Left kidney (tissue), 1 donor: ENCODE measurements at regions not wholly inside any gene's neighbourhood (a gene's known extent, or its start where the extent isn't known, plus 50 kb on each side); places are given as distances from the start of the nearest gene placed in this dataset.
"Not testable (repeated sequence)": the region's sequence is repeated elsewhere in the genome, so short reads cannot be mapped to it uniquely, and the experiment has no call there.

ENCODE experiments used
- DNase-seq: peaks from one replicate; pipeline ENCODE4 v3.0.0-alpha.2; 2013

DNA sequence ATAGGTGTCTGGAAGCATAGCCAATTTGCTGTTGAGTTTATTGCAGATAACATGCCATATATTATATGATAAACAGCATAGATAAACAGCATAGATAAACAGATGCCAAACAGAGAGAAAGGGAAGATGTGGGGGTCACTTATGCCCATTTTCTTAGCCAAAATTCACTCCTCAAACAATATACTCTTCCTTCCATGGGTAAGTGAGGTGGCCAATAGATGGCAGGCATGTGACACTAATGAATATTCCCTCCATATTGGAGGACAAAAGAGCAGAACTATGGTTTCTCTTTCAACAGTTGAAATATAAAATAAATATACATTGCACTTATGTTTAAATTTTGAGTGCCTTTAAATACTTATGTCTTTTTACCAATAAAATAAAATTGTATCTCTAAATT, 1212.8 kb downstream of the REEP3 start:
- peak; percentile 7 for DNase-seq

DNA sequence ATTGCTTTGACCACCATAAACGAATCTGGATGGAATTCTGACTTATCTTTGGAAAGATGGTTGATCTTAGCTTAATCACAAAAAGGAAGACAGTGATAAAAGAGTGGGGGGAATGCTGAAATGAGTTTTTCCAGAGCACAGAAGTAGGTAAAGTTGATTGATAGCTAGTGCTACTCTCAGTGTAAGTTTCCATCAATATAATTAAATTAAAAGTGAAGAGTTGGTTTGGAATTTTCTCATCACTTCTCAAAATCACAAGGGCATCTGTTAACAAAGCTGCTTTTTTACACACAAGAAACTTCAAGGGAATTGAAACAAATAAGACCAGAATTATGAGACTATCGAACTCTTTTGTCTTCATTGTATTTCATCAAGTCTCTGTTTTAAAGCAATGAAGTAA, 1217.3 kb downstream of the REEP3 start:
- no peak for DNase-seq

DNA sequence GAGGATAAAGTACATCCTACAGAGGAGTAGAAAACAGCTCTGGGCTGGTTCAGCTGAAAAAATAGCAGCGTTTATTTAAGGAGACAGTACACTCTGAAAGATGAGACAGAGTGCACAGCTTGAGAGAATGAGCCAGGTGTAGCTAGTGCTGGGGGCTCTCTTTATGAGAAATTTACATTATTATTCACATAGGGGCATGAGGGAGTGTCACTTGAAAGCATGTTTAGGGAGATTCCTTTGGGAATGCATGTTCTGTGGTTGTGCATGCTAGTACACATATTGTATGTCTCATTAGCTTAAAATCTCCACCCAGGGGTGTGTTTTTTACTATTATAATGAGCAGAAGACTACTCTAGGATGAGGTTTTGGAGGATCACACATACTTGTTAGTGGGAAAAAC, 1224.4 kb downstream of the REEP3 start:
- DNase-seq: no peak

DNA sequence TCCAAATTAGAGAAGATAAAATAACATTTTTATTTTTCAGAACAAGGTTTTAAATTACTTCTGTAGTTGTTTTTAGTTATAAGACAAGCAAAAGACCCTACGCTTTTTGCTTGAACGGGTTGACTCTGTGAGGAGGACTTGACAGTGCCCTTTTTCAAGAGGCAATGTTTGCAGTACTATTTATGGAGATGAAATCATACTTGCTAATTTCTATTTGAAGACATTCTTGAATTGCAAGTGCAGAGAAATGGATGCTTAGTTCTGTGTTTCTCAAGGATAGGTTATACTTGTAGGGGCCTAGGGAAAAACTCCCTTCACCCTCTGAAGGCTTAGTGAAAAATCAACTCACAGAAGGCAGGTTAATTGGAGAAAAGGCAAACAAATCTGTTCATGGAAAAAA, 1229.5 kb downstream of the REEP3 start:
- DNase-seq: no peak

DNA sequence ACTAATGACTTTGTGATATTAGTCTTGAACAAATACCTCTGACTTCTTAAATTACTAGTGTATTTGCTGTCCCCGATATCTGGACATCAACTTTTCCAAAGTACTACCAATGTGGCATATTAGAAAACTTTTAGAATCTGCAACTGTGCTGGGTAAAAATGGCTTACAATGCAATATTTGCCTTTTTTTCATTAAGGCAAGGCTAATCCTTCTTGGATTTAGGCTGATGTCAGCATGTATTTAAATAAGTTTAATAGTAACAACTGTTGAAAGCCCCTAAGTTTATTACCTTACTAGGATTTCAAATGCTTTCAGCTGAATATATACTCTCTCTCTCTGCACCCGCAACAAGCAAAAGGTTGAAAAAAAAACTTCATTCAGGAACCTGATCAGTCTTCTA, 1232.3 kb downstream of the REEP3 start:
- no peak for DNase-seq

DNA sequence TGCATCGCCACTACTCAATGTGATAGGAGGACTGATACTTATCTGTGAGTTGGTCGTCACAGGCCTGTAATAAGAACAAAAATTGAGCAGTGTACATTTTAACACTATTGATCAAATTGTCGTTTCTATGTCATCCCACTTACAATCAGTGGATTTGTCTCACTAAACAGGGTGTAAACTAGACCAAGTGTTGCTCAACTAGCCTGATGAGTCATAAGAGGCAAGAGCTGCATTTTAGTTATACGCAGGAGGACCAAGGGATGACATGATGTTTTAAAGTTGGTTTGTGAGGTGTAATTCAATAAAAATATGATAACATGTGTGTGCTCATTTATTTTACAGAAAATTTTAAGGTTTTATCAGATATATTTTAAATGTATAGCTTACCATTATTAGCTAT, 1239.2 kb downstream of the REEP3 start:
- DNase-seq: no peak

DNA sequence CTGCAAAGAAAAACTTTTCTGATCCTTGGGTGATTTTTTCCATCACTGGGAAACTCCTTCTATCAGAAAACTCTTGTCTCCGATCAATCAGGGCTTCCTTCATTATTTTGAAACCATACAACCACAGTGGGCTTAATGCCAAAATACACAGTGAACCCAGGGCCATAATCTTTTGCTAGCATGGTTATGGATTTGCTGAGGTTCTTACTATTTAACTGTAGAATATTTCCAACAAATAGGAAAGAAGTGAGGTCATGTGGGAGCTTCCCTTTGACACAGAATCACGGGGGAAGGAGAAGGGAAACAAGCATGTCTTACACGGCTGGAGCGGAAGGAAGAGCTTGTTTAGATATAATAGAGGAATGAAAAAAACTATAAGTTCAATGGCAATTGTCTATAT, 1241.7 kb downstream of the REEP3 start:
- DNase-seq: no peak

DNA sequence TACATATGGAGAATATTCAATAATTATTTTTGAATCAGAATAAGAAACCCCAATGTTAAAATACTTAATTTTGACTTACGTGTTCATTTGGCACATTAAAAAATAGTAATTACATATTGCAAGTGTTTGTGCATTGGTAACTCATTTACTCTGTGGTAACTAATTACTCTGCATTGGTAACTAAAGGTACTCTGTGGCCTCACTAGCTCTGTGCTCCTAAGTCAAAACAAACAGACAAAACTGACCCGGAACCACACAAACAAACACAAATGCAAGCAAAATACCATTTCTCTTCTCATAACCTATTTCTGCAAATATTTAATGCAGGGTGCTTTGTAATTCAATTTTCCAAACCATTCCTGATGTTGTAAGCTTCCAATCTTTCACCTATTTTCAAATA, 1244.3 kb downstream of the REEP3 start:
- DNase-seq: no peak

DNA sequence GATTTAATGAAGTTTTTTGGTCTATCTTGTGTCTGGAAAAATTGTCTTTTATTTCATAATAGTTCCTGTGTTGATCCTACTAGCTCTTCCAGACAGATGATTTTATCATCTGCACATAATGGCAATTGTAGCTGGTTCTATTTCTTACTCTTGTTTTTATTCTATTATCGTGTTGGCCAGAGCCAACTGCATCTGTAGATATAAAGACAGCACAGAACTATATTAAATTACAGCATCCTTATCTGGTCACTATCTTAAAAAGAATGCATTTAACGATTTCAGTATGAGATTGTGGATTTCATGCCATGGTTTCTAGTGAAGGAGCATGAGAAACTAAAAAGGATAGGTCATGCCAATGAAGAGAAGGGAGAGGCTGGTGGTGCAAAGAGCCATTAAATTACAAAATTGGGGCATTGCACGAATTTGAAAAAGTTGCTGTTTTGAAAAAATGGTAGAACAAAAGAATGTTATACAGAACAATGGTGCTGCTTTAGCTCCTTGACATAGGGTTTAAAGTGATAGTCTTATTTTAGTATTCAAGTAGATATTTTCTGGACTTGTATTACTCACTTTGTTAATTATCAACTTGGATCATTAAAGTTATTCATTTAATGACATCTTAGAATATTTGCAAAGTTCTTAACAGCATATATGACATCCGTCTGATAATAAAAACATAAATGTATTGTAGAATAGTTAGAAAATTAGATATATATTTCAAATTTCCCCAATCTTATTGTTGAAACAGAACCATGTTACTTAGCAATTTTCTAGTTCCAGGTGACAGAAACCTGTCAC, 1250.3 kb downstream of the REEP3 start:
- no peak for DNase-seq

DNA sequence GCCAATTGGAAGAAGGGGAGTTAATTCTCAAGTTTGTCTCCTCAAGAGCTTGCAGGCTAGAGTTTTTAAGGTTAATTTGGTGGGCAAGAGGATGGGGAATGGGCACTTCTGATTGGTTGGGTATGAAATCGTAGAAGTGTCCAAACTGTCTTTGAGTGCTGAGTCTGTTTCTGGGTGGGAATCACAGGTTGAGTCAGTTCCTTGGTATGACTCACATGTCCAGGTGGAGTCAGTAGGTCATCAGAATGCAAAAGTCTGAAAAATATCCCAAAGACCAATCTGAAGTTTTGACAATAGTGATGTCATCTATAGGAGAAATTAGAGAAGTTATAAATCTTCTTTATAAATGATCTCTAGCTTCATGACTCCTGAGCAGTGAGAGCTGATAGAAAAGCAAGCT, 1252.2 kb downstream of the REEP3 start:
- DNase-seq: no peak

DNA sequence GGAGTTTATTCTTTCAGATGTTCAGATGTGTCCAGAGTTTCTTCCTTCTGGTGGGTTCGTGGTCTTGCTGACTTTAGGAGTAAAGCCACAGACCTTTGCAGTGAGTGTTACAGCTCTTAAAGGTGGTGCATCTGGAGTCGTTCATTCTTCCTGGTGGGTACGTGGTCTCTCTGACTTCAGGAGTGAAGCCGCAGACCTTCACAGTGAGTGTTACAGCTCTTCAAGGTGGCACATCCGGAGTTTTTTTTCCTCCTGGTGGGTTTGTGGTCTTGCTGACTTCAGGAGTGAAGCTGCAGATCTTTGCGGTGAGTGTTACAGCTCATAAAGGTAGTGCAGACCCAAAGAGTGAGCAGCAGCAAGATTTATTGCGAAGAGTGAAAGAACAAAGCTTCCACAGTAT, 1263.2 kb downstream of the REEP3 start:
- not testable (repeated sequence) for DNase-seq

DNA sequence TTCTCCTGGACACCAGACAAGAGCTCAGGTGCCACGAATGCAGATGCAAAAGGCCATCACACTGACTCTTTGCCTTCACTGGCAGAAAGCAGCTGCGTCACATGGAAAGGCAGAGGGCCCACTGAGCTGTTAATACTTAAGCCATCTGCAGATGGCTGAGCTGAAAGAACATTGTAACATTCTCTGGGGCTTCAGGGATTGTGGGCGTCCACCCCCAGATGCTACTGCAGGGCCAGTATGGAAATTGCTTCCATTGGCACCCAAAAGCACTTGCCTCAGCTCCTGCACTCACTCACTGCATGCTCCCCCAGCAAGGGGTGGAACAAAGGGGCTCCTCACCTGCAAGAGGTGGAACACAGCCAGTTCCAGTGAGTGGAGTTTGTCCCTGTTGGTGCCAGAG, 1264.6 kb downstream of the REEP3 start:
- DNase-seq: no peak

DNA sequence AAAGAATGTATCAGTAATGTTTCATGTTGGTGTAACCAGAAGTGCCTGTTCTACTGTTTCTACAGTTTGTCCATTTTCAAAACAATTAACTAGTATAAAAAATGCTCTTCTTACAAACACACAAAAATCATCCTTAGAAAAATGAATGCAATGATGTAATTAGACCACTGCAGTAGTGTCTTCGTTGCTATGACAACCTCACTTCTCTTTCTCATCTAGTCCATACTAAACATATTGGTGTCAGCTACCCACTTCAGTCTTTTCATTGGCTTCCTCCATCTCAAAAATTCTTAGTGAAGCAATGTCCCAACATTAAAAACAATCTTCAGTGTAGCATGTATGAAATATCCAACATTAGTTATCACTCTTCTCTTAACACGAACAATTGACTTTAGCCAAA, 1265.8 kb downstream of the REEP3 start:
- no peak for DNase-seq

DNA sequence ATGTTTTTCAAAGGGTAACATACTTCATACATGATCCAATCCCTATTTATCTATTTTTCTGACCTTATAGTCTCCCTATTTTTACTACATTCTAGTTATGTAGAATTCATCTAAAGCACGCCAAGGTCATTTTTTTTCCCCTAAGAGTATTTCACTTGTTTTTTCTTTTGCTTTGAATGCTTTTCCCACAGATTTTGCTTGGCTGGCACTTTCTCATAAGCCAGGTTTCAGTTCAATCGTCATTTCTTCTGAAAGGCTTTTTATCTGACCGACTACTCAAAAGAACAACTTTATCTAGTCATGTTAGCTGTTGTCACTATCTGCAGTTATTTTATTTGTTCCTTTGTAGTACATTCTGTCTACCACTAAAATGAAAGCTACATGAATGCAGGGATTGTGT, 1274.6 kb downstream of the REEP3 start:
- no peak for DNase-seq

DNA sequence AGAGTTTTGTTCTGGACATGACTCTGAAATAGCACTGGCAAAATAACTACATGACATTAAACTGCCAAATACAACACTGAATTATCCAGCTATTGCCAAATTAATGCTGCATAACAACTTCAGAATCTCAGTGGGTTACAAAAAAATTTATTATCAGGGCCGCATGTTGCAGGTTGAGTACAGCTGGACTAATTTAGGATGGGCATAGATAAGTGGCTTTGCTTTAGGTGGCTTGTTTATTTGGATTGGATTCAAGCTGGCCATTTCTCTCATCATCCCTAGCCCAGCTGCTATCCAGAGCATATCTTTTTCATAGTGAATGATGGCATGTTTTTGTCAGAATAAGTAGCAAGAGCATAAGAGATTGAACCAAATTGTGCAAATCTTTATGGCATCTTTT, 1277.1 kb downstream of the REEP3 start:
- no peak for DNase-seq

DNA sequence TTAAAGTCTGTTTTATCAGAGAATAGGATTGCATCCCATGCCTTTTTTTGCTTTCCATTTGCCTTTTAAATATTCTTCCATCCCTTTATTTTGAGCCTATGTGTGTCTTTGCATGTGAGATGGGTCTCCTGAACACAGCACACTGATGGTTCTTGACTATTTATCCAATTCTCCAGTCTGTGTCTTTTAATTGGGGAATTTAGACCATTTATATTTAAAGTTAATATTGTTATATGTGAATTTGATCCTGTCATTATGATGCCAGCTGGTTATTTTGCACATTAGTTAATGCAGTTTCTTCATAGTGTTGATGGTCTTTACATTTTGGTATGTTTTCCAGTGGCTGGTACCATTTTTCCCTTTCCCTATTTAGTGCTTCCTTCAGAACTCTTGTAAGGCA, 1287.0 kb downstream of the REEP3 start:
- DNase-seq: not testable (repeated sequence)

DNA sequence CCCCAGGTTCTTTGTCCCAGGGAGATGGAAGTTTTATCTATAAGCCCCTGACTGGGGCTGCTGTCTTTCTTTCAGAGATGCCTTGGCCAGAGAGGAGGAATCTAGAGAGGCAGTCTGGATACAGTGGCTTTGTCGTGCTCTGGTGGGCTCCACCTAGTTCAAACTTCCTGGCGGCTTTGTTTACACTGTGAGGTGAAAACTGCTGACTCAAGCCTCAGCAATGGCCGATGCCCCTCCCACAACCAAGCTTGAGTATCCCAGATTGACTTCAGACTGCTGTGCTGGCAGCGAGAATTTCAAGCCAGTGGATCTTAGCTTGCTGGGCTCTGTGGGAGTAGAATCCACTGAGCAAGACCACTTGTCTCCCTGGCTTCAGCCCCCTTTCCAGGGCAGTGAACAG, 1288.8 kb downstream of the REEP3 start:
- not testable (repeated sequence) for DNase-seq

DNA sequence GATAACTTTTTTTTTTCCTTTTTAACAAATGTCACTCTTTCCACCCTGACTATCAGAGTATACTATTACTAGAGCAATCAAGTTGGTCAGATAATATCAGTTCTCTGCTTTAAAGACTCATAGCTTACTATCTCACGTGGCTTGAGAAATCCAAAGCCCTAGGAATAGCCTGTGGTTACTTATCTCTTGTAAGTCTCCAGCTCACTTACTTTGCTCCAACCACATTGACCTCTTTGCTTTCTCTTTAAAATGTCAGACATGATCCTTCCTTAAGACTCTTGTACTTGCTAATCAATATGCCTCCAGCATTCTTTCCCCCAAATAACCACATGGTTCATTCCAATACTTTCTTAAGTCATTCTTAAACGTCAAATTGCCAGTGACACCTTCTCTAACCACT, 1292.2 kb downstream of the REEP3 start:
- DNase-seq: no peak

DNA sequence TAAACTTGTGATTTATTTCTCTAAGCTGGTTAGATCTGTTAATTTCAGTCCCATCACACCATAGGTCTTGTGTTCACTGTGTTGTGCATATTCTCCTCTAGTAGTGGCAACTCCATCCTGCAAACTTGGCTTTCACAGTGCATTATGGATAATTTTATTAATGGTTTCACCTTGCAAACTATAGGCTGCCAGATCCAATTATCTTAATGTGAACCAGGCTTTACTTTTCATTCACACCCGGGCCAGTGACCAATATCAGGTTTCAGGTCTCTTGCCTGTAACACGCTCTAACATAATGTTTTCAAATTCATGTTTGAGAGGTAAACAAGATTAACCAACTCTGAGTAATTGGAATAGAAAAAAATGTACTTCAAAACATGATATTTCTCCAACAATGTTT, 1293.0 kb downstream of the REEP3 start:
- no peak for DNase-seq

DNA sequence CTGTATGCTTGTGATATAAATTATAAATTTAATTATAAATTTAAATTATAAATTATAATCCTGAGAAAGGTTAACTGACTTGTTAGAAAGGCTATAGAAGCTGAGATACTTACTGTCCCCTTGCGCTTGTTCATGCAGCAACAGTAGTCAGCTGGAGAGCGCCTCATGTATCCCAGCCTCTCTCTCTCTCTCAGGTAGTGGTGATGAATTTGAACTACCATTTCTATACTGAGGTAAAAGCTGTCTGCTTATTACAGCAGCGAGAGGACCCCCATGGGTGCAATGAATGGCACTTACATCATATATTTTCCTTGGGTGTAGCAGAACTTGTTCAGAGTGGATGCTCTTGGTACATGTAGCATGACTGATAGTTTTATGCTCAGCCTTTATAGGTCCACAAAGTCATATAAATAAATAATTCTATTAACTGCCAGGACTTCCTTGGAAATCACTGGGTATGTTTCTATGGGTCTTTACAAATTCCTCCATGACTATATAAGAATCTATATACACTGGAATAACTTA, 1308.7 kb downstream of the REEP3 start:
- no peak for DNase-seq

DNA sequence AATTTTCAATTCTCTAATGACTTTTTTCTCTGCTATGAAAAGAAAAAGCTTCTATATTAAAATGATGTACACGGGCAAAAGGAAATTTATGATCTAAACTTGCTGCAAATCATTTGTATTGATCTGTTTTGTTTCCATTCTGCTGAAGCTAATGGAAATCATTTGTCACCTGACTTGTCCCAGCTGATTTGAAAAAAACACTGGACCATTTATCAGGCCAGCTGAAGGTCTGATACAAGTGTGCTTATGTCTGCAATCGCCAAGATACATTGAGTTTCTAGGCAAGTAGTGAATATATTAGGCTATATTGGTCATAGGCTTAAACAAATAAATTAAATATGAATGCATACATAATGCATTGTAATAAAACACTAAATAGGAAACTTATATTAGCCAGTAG, 1309.7 kb downstream of the REEP3 start:
- DNase-seq: no peak

DNA sequence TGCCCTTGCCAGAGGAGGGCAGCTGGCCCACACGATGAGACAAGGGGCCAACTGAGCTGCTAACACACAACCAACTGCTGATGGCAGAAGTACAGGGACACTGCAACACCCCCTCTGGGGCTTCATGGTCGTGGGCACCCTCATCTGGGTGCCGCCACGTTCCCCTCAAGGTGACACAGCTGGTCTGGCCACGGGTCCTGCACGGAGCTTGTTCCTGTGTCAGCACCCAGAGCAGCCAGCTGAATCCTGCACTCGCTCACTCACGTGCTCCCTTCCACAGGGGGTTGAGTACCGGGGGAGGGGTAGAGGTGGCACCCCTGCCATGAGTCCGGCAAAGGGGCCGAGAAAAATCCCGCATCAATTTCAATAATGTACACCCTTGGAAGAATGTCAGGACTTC, 1319.1 kb downstream of the REEP3 start:
- no peak for DNase-seq

DNA sequence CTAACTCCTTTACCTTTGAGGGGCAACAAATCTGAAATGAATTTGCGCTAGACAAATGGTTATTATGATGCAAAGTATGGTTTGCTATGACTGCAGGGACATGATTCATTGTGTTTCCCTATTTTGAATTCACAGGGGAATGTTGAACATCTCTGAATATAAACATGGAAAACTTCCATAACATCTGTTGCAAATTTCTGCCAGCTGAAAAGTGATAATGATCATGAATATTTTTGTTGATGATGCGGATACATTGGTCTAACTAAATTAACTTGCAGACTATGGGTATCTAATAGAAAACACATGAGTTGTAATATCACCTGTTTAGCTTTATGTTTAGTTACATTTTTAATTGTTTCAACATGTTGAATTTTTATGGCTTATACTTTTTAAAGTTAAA, 1325.5 kb downstream of the REEP3 start:
- DNase-seq: no peak

DNA sequence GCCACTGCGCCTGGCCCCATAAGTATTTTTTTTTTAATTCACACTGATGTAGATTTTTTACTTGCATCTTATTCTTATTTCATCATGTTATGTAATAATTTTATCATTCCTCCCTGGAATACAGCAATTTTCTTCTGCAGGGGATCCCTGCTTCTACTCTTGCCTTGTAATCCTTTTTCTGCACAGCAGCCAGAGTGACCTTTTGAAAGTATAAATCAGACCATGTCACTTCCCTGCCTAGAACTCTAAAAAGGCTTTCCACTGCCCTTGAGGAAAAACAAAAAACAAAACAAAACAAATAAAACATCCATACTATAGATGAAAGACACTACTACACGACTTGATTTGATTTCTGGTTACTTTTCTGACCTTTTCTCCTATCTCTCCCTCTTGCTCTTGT, 1334.7 kb downstream of the REEP3 start:
- DNase-seq: no peak

DNA sequence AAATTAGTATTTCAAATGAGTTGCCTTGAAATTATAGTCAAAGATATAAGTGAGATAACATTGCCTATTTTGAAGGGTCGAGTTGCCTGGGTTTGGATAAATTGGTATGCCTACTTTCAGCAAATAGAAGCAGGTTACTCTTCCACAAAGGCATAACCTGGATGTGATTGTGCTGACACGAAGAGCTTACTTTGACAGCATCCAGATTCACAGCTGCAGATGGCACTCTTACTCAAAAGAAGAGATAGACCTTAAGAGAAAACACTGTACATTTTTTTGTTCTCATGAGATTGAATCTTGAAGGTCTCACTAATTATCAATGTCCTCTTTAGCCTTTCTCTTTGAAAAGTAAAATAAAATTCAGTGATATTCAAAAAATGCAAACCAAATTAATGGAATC, 1338.7 kb downstream of the REEP3 start:
- no peak for DNase-seq
